K562 (cell line): ENCODE measurements at regions not wholly inside any gene's neighbourhood (a gene's known extent, or its start where the extent isn't known, plus 50 kb on each side); places are given as distances from the start of the nearest gene placed in this dataset.

Experiments used
- STAG1 ChIP-seq: sonication (generic); formaldehyde crosslinking; IDR thresholded peaks from 2 replicates; pipeline ENCODE4 v1.5.0; 2020; ENCODE audit warnings: missing genetic modification reagents, borderline replicate concordance
- THRAP3 ChIP-seq: fragments of 450-650 bp; IDR thresholded peaks from 2 replicates; pipeline ENCODE4 v1.6.1; 2016; ENCODE audit warnings: mild to moderate bottlenecking, inconsistent platforms, borderline replicate concordance
- ZNF197 ChIP-seq: fragments of 200-800 bp; sonication (Bioruptor generic); IDR thresholded peaks from 2 replicates; pipeline ENCODE4 v1.6.1; 2016; ENCODE audit warnings: low read depth, missing genetic modification characterization, missing compliant biosample characterization
- ZNF589 ChIP-seq: fragments of 200-800 bp; sonication (Bioruptor generic); IDR thresholded peaks from 2 replicates; pipeline ENCODE4 v1.6.1; 2016; ENCODE audit warnings: low read depth, missing genetic modification characterization, missing compliant biosample characterization
- TF ChIP-seq, protein P1 (sequence below): fragments of 200-600 bp; sonication (generic); IDR thresholded peaks from one replicate; pipeline ENCODE4 v1.6.1; 2012; ENCODE audit warnings: mild to moderate bottlenecking, low read depth, low read length, inconsistent platforms
- TF ChIP-seq, protein P2 (sequence below): fragments of 450-650 bp; formaldehyde crosslinking; IDR thresholded peaks from 2 replicates; pipeline ENCODE4 v1.4.0; 2020; ENCODE audit warnings: mild to moderate bottlenecking
- TF ChIP-seq, protein P3 (sequence below): sonication (generic); formaldehyde crosslinking; IDR thresholded peaks from 2 replicates; pipeline ENCODE4 v1.8.0; 2022; ENCODE audit warnings: mild to moderate bottlenecking, missing genetic modification reagents
- TF ChIP-seq, protein P4 (sequence below): sonication (generic); formaldehyde crosslinking; IDR thresholded peaks from 2 replicates; pipeline ENCODE4 v1.8.1; 2022; ENCODE audit warnings: missing genetic modification reagents

DNA sequence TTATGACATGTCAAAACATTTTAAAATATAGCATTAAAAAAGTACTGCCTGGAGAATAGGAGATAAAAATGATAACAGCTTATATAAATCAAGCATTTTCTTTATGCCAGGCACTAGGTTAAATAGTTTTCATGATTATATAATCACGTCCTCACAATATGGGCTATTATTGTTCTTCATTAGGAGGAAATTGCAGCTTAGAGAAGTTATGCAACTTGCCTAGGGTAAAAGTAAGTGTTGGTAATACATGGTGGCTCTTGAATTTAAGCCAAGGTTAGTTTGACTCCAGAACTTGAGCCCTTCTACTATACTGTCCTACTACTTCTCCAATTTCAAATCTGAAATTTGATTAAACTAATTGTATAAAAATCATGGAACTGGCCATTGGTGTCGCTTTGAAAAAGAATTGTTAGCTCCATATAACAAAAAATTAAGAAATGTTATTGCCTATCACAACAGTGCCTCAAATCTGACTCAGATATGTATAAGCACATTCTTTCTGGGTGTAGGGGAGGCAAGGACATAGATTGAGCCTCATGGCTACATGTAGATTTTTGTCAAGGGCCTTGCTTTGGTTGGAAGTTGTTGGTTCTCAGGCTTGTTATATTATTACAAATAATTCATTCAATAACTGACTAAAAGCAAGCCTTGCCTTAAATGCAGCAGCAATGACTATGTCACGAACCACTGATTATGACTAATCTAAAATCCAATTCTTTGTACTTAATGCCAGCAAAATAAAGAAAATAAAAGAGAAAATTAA, 223.5 kb upstream of the DAB2 start (continued):
- TF ChIP-seq, protein P1, sequence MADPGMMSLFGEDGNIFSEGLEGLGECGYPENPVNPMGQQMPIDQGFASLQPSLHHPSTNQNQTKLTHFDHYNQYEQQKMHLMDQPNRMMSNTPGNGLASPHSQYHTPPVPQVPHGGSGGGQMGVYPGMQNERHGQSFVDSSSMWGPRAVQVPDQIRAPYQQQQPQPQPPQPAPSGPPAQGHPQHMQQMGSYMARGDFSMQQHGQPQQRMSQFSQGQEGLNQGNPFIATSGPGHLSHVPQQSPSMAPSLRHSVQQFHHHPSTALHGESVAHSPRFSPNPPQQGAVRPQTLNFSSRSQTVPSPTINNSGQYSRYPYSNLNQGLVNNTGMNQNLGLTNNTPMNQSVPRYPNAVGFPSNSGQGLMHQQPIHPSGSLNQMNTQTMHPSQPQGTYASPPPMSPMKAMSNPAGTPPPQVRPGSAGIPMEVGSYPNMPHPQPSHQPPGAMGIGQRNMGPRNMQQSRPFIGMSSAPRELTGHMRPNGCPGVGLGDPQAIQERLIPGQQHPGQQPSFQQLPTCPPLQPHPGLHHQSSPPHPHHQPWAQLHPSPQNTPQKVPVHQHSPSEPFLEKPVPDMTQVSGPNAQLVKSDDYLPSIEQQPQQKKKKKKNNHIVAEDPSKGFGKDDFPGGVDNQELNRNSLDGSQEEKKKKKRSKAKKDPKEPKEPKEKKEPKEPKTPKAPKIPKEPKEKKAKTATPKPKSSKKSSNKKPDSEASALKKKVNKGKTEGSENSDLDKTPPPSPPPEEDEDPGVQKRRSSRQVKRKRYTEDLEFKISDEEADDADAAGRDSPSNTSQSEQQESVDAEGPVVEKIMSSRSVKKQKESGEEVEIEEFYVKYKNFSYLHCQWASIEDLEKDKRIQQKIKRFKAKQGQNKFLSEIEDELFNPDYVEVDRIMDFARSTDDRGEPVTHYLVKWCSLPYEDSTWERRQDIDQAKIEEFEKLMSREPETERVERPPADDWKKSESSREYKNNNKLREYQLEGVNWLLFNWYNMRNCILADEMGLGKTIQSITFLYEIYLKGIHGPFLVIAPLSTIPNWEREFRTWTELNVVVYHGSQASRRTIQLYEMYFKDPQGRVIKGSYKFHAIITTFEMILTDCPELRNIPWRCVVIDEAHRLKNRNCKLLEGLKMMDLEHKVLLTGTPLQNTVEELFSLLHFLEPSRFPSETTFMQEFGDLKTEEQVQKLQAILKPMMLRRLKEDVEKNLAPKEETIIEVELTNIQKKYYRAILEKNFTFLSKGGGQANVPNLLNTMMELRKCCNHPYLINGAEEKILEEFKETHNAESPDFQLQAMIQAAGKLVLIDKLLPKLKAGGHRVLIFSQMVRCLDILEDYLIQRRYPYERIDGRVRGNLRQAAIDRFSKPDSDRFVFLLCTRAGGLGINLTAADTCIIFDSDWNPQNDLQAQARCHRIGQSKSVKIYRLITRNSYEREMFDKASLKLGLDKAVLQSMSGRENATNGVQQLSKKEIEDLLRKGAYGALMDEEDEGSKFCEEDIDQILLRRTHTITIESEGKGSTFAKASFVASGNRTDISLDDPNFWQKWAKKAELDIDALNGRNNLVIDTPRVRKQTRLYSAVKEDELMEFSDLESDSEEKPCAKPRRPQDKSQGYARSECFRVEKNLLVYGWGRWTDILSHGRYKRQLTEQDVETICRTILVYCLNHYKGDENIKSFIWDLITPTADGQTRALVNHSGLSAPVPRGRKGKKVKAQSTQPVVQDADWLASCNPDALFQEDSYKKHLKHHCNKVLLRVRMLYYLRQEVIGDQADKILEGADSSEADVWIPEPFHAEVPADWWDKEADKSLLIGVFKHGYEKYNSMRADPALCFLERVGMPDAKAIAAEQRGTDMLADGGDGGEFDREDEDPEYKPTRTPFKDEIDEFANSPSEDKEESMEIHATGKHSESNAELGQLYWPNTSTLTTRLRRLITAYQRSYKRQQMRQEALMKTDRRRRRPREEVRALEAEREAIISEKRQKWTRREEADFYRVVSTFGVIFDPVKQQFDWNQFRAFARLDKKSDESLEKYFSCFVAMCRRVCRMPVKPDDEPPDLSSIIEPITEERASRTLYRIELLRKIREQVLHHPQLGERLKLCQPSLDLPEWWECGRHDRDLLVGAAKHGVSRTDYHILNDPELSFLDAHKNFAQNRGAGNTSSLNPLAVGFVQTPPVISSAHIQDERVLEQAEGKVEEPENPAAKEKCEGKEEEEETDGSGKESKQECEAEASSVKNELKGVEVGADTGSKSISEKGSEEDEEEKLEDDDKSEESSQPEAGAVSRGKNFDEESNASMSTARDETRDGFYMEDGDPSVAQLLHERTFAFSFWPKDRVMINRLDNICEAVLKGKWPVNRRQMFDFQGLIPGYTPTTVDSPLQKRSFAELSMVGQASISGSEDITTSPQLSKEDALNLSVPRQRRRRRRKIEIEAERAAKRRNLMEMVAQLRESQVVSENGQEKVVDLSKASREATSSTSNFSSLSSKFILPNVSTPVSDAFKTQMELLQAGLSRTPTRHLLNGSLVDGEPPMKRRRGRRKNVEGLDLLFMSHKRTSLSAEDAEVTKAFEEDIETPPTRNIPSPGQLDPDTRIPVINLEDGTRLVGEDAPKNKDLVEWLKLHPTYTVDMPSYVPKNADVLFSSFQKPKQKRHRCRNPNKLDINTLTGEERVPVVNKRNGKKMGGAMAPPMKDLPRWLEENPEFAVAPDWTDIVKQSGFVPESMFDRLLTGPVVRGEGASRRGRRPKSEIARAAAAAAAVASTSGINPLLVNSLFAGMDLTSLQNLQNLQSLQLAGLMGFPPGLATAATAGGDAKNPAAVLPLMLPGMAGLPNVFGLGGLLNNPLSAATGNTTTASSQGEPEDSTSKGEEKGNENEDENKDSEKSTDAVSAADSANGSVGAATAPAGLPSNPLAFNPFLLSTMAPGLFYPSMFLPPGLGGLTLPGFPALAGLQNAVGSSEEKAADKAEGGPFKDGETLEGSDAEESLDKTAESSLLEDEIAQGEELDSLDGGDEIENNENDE = no peak
- TF ChIP-seq, protein P2, sequence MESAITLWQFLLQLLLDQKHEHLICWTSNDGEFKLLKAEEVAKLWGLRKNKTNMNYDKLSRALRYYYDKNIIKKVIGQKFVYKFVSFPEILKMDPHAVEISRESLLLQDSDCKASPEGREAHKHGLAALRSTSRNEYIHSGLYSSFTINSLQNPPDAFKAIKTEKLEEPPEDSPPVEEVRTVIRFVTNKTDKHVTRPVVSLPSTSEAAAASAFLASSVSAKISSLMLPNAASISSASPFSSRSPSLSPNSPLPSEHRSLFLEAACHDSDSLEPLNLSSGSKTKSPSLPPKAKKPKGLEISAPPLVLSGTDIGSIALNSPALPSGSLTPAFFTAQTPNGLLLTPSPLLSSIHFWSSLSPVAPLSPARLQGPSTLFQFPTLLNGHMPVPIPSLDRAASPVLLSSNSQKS (CRISPR knock-in tag) = no peak
- TF ChIP-seq, protein P3, sequence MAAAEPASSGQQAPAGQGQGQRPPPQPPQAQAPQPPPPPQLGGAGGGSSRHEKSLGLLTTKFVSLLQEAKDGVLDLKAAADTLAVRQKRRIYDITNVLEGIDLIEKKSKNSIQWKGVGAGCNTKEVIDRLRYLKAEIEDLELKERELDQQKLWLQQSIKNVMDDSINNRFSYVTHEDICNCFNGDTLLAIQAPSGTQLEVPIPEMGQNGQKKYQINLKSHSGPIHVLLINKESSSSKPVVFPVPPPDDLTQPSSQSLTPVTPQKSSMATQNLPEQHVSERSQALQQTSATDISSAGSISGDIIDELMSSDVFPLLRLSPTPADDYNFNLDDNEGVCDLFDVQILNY = no peak
- TF ChIP-seq THRAP3 = no peak
- TF ChIP-seq, protein P4, sequence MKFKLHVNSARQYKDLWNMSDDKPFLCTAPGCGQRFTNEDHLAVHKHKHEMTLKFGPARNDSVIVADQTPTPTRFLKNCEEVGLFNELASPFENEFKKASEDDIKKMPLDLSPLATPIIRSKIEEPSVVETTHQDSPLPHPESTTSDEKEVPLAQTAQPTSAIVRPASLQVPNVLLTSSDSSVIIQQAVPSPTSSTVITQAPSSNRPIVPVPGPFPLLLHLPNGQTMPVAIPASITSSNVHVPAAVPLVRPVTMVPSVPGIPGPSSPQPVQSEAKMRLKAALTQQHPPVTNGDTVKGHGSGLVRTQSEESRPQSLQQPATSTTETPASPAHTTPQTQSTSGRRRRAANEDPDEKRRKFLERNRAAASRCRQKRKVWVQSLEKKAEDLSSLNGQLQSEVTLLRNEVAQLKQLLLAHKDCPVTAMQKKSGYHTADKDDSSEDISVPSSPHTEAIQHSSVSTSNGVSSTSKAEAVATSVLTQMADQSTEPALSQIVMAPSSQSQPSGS = no peak
- TF ChIP-seq STAG1 (CRISPR knock-in tag) = no peak
- TF ChIP-seq ZNF197 = no peak
- TF ChIP-seq ZNF589 (CRISPR knock-in tag) = no peak
